HCT116 (cell line): ENCODE measurements at regions not wholly inside any gene's neighbourhood (a gene's known extent, or its start where the extent isn't known, plus 50 kb on each side); places are given as distances from the start of the nearest gene placed in this dataset.

Experiments
- ATAC-seq: fragments of 200-7000 bp; cut with Tn5 transposase; 2 replicates; pipeline ENCODE4 v1.9.1; 2020; ENCODE audit warnings: mild to moderate bottlenecking, moderate library complexity
- BruUV-seq: library from RNA; stranded (reverse); fragments of 400-500 nt; replicated peaks from 2 replicates; lab custom pipeline; 2021; lab: Mats Ljungman, UMichigan
- CTCF ChIA-PET: fragments of 300-600 bp; sonication (Branson Sonifier 250); formaldehyde crosslinking; loops from one replicate; lab custom pipeline; 2021; ENCODE audit warnings: antibody characterized with exemption; lab: Charles Lee
- POLR2A ChIA-PET: fragments of 300-600, 350-600 bp; sonication (Branson Sonifier 250); formaldehyde crosslinking; loops from one replicate; lab custom pipeline; 2021; ENCODE audit warnings: antibody characterized with exemption; lab: Charles Lee
- RAD21 ChIA-PET, 2 experiments: fragments of 300-600 bp; sonication (Branson Sonifier 250); formaldehyde crosslinking; loops; one replicate each; lab custom pipeline; 2023; ENCODE audit warnings: low total read pairs in 2 of 2; ENCODE audit not compliant: uncharacterized antibody in 2 of 2, unreplicated experiment in 2 of 2, low non-redundant PET in 1 of 2; lab: Charles Lee
- DNase-seq: peaks from one replicate; pipeline ENCODE4 v3.0.0-alpha.2; 2010; ENCODE audit warnings: low read depth, low spot score
- H2AFZ ChIP-seq: fragments of 200-600 bp; shearing (Covaris generic), sonication (generic); 2 replicates; pipeline ENCODE4 v1.6.1; 2017; ENCODE audit warnings: low read depth, mixed run types, mixed read lengths, antibody characterized with exemption, low read length; ENCODE audit not compliant: poor library complexity, severe bottlenecking
- H3K27ac ChIP-seq: 2 replicates; pipeline ENCODE4 v1.5.1; 2012; ENCODE audit warnings: low read depth, low read length
- H3K27me3 ChIP-seq: fragments of 200-600 bp; sonication (generic); 2 replicates; pipeline ENCODE4 v1.6.1; 2016; ENCODE audit warnings: mixed run types, low read length, mixed read lengths; ENCODE audit not compliant: insufficient read depth
- H3K36me3 ChIP-seq, 2 experiments: fragments of 200-500 bp in 1 of 2; fragments of 200-600 bp in 1 of 2; sonication (Bioruptor generic) in 1 of 2; sonication (generic) in 1 of 2; 2 replicates each; pipeline versions ENCODE4 v1.5.1 to v1.6.1; 2014 to 2016; ENCODE audit warnings: low read length in 2 of 2, inconsistent platforms in 1 of 2, mixed read lengths in 1 of 2, mixed run types in 1 of 2; ENCODE audit not compliant: insufficient read depth in 2 of 2, control insufficient read depth in 1 of 2
- H3K4me1 ChIP-seq, 2 experiments: fragments of 200-600 bp in 1 of 2; sonication (generic) in 1 of 2; 2 replicates each; pipeline versions ENCODE4 v1.5.1 to v1.6.1; 2012 to 2017; ENCODE audit warnings: low read length in 2 of 2, inconsistent platforms in 1 of 2, mild to moderate bottlenecking in 1 of 2, mixed read lengths in 1 of 2, mixed run types in 1 of 2, moderate library complexity in 1 of 2; ENCODE audit not compliant: insufficient read depth in 2 of 2, control insufficient read depth in 1 of 2
- H3K4me2 ChIP-seq: fragments of 200-600 bp; sonication (generic); 2 replicates; pipeline ENCODE4 v1.6.1; 2017; ENCODE audit warnings: mixed run types, low read length, mixed read lengths
- H3K4me3 ChIP-seq, 2 experiments: fragments of 200-600 bp in 1 of 2; sonication (generic) in 1 of 2; replicated peaks in 1 of 2; 2 replicates each; pipeline ENCODE4 v1.5.1; 2011 to 2016; ENCODE audit warnings: low read length in 2 of 2, control low read depth in 1 of 2, low read depth in 1 of 2, mild to moderate bottlenecking in 1 of 2, mixed read lengths in 1 of 2, mixed run types in 1 of 2
- H3K79me2 ChIP-seq: fragments of 200-600 bp; sonication (generic); 2 replicates; pipeline ENCODE4 v1.6.1; 2017; ENCODE audit warnings: mild to moderate bottlenecking, mixed run types, low read length, moderate library complexity, mixed read lengths; ENCODE audit not compliant: insufficient read depth
- H3K9ac ChIP-seq: fragments of 200-600 bp; sonication (generic); 2 replicates; pipeline ENCODE4 v1.6.1; 2016; ENCODE audit warnings: low read length, mixed read lengths
- H3K9me2 ChIP-seq: fragments of 200-600 bp; sonication (generic), shearing (Covaris generic); 2 replicates; pipeline ENCODE4 v1.6.1; 2017; ENCODE audit warnings: mixed run types, mild to moderate bottlenecking, moderate library complexity; ENCODE audit not compliant: insufficient read depth
- H3K9me3 ChIP-seq, 2 experiments: fragments of 200-500 bp in 1 of 2; fragments of 200-600 bp in 1 of 2; sonication (Bioruptor generic) in 1 of 2; sonication (generic) in 1 of 2; 2 replicates each; pipeline ENCODE4 v1.6.1; 2014 to 2017; ENCODE audit warnings: low read length in 2 of 2, mixed read lengths in 2 of 2, inconsistent platforms in 1 of 2, low read depth in 1 of 2, mild to moderate bottlenecking in 1 of 2, mixed run types in 1 of 2, moderate library complexity in 1 of 2; ENCODE audit not compliant: control insufficient read depth in 1 of 2, insufficient read depth in 1 of 2
- H4K20me1 ChIP-seq: fragments of 200-600 bp; sonication (generic), shearing (Covaris generic); 2 replicates; pipeline ENCODE4 v1.6.1; 2017; ENCODE audit warnings: mixed run types, mild to moderate bottlenecking, moderate library complexity; ENCODE audit not compliant: insufficient read depth
- CBX3 ChIP-seq: IDR thresholded peaks from 2 replicates; pipeline ENCODE4 v1.6.1; 2012; ENCODE audit warnings: low read depth
- CEBPB ChIP-seq: IDR thresholded peaks from 2 replicates; pipeline ENCODE4 v1.6.1; 2012; ENCODE audit warnings: low read depth
- EGR1 ChIP-seq: IDR thresholded peaks from 2 replicates; pipeline ENCODE4 v1.6.1; 2012; ENCODE audit warnings: low read depth
- ELF1 ChIP-seq: IDR thresholded peaks from 2 replicates; pipeline ENCODE4 v1.6.1; 2012; ENCODE audit warnings: low read depth, borderline replicate concordance
- EZH2 ChIP-seq: fragments of 200-600 bp; sonication (generic); IDR thresholded peaks from 2 replicates; pipeline ENCODE4 v1.6.1; 2017; ENCODE audit warnings: antibody characterized with exemption, mixed run types
- EZH2phosphoT487 ChIP-seq: fragments of 200-600 bp; IDR thresholded peaks from 2 replicates; pipeline ENCODE4 v1.6.1; 2018; ENCODE audit warnings: antibody characterized with exemption, borderline replicate concordance
- FOSL1 ChIP-seq: IDR thresholded peaks from 2 replicates; pipeline ENCODE4 v1.6.1; 2012; ENCODE audit warnings: low read depth
- JUND ChIP-seq: IDR thresholded peaks from 2 replicates; pipeline ENCODE4 v1.6.1; 2012
- POLR2A ChIP-seq: IDR thresholded peaks from 2 replicates; pipeline ENCODE4 v1.7.0; 2011; ENCODE audit warnings: borderline replicate concordance; ENCODE audit not compliant: insufficient read depth, insufficient read length; ENCODE audit errors: extremely low read depth
- POLR2AphosphoS5 ChIP-seq: IDR thresholded peaks from 2 replicates; pipeline ENCODE4 v1.6.1; 2011; ENCODE audit warnings: mild to moderate bottlenecking, low read depth, low read length, moderate library complexity
- RAD21 ChIP-seq: IDR thresholded peaks from 2 replicates; pipeline ENCODE4 v1.6.1; 2012; ENCODE audit warnings: low read depth, mild to moderate bottlenecking
- REST ChIP-seq: IDR thresholded peaks from 2 replicates; pipeline ENCODE4 v1.6.1; 2012; ENCODE audit warnings: low read depth
- SP1 ChIP-seq: IDR thresholded peaks from 2 replicates; pipeline ENCODE4 v1.6.1; 2012; ENCODE audit warnings: low read depth
- SRF ChIP-seq: IDR thresholded peaks from 2 replicates; pipeline ENCODE4 v1.6.1; 2012; ENCODE audit warnings: low read depth
- TCF7L2 ChIP-seq: IDR thresholded peaks from 2 replicates; pipeline ENCODE4 v1.7.0; 2011; ENCODE audit warnings: borderline replicate concordance, inconsistent platforms; ENCODE audit not compliant: insufficient read depth, insufficient read length; ENCODE audit errors: extremely low read depth
- YY1 ChIP-seq: IDR thresholded peaks from 2 replicates; pipeline ENCODE4 v1.6.1; 2011; ENCODE audit warnings: low read length, low read depth, moderate library complexity, mild to moderate bottlenecking; ENCODE audit not compliant: insufficient replicate concordance; ENCODE audit errors: extremely low read depth
- ZFX ChIP-seq: fragments of 450-650 bp; IDR thresholded peaks from 2 replicates; pipeline ENCODE4 v1.6.1; 2017
- ZNF274 ChIP-seq: fragments of 200-500 bp; sonication (Bioruptor generic); IDR thresholded peaks from 2 replicates; pipeline ENCODE4 v1.6.1; 2014; ENCODE audit warnings: mild to moderate bottlenecking, low read depth, low read length, inconsistent platforms
- intact Hi-C: fragments of 100-400 bp; cut with micrococcal nuclease; formaldehyde crosslinking; loops from 2 replicates; pipeline ENCODE4 v1.10.0; 2022
- TF ChIP-seq, protein P1 (sequence below), 3 experiments: fragments of 200-600 bp in 1 of 3; sonication (generic) in 1 of 3; IDR thresholded peaks in 2 of 3; conservative IDR thresholded peaks in 1 of 3; 2 replicates each; pipeline ENCODE4 v1.5.1; 2012 to 2017; ENCODE audit warnings: low read depth in 2 of 3, low read length in 2 of 3, antibody characterized with exemption in 1 of 3, borderline replicate concordance in 1 of 3, control low read depth in 1 of 3, mild to moderate bottlenecking in 1 of 3, mixed read lengths in 1 of 3, mixed run types in 1 of 3, moderate library complexity in 1 of 3; ENCODE audit not compliant: insufficient read depth in 1 of 3
- TF ChIP-seq, protein P2 (sequence below): IDR thresholded peaks from 2 replicates; pipeline ENCODE4 v1.6.1; 2012
- TF ChIP-seq, protein P3 (sequence below): IDR thresholded peaks from 2 replicates; pipeline ENCODE4 v1.6.1; 2012

GRCh38 chr2:226154610-226155009 is 645.0 kb downstream of the IRS1 start (continued):
- TF ChIP-seq EZH2phosphoT487 (no peak), ELF1 (no peak)

GRCh38 chr2:226153553-226153952 is 646.1 kb downstream of the IRS1 start:
- RAD21 ChIA-PET = no interaction called here
- Histone ChIP-seq H3K4me3 (peak overlapping the region in 1 of 2 experiments; percentile 9; a peak in 1 of 4 replicates), H3K9me3 (no peaks in the 10 kb centered on the region), H4K20me1 (no peaks in the 10 kb centered on the region), H3K4me1 (peaks cover 63 to 74% of the 10 kb centered on the region in 2 experiments), H3K9ac (peak overlapping the region; percentile 63), H3K9me2 (no peaks in the 10 kb centered on the region), H3K4me2 (peak overlapping the region; percentile 66), H3K79me2 (peaks cover 41% of the 10 kb centered on the region), H3K27me3 (no peaks in the 10 kb centered on the region), H3K27ac (peak overlapping the region; percentile 87), H3K36me3 (peaks cover 0 to 5% of the 10 kb centered on the region in 2 experiments; a peak in 1 of 4 replicates), H2AFZ (no peak overlapping the region)
- BruUV-seq = no TSS peak
- intact Hi-C loops = no loop called here
- POLR2A ChIA-PET = interaction anchor here (0.7 to 1.7 kb wide), 3 partner anchors 32 to 121 kb away, joined by 3 to 7 read pairs (median 3); no protein-coding TSS in a partner anchor
- CTCF ChIA-PET = no interaction called here
- TF ChIP-seq CBX3 = no peak
- no peak for TF ChIP-seq ELF1
- TF ChIP-seq EZH2 = no peak
- TF ChIP-seq POLR2AphosphoS5 = no peak
- no peak for TF ChIP-seq ZFX
- TF ChIP-seq, protein P1, sequence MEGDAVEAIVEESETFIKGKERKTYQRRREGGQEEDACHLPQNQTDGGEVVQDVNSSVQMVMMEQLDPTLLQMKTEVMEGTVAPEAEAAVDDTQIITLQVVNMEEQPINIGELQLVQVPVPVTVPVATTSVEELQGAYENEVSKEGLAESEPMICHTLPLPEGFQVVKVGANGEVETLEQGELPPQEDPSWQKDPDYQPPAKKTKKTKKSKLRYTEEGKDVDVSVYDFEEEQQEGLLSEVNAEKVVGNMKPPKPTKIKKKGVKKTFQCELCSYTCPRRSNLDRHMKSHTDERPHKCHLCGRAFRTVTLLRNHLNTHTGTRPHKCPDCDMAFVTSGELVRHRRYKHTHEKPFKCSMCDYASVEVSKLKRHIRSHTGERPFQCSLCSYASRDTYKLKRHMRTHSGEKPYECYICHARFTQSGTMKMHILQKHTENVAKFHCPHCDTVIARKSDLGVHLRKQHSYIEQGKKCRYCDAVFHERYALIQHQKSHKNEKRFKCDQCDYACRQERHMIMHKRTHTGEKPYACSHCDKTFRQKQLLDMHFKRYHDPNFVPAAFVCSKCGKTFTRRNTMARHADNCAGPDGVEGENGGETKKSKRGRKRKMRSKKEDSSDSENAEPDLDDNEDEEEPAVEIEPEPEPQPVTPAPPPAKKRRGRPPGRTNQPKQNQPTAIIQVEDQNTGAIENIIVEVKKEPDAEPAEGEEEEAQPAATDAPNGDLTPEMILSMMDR (IDR thresholded peaks at IDR 0.05 in 2 of 3, conservative IDR thresholded peaks at IDR 0.05 in 1 of 3; ENCODE audit: borderline replicate concordance in 1 of 3, insufficient read depth in 1 of 3, low read depth in 2 of 3, low read length in 2 of 3) = no peak
- TF ChIP-seq TCF7L2 = no peak
- TF ChIP-seq, protein P2, sequence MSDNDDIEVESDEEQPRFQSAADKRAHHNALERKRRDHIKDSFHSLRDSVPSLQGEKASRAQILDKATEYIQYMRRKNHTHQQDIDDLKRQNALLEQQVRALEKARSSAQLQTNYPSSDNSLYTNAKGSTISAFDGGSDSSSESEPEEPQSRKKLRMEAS = no peak
- no peak for TF ChIP-seq EGR1
- TF ChIP-seq YY1 = no peak
- TF ChIP-seq FOSL1 = no peak
- no peak for TF ChIP-seq SP1
- TF ChIP-seq POLR2A = no peak
- no peak for TF ChIP-seq RAD21
- no peak for TF ChIP-seq CEBPB
- no peak for TF ChIP-seq SRF
- TF ChIP-seq, protein P3, sequence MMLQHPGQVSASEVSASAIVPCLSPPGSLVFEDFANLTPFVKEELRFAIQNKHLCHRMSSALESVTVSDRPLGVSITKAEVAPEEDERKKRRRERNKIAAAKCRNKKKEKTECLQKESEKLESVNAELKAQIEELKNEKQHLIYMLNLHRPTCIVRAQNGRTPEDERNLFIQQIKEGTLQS = no peak
- no peak for TF ChIP-seq JUND
- TF ChIP-seq ZNF274 = no peak
- TF ChIP-seq REST = no peak
- DNase-seq (no peak), ATAC-seq (peak; percentile 31)
